OCI-LY7 (cell line): ENCODE measurements at regions not wholly inside any gene's neighbourhood (a gene's known extent, or its start where the extent isn't known, plus 50 kb on each side); places are given as distances from the start of the nearest gene placed in this dataset.

Source experiments
- BruUV-seq: library from RNA; stranded (reverse); fragments of 400-500 nt; replicated peaks from 2 replicates; lab custom pipeline; 2021; lab: Mats Ljungman, UMichigan
- CTCF ChIA-PET: fragments of 300-600 bp; sonication (Branson Sonifier 250); formaldehyde crosslinking; loops from one replicate; lab custom pipeline; 2022; ENCODE audit warnings: antibody characterized with exemption; ENCODE audit not compliant: unreplicated experiment; lab: Charles Lee
- POLR2A ChIA-PET: fragments of 300-600 bp; sonication (Branson Sonifier 250); formaldehyde crosslinking; loops from one replicate; lab custom pipeline; 2022; ENCODE audit warnings: antibody characterized with exemption; lab: Charles Lee
- DNase-seq: peaks from one replicate; pipeline ENCODE4 v3.0.0-alpha.2; 2015; ENCODE audit warnings: low spot score
- H2AFZ ChIP-seq: fragments of 200-600 bp; sonication (generic), shearing (Covaris generic); 2 replicates; pipeline ENCODE4 v1.6.1; 2014; ENCODE audit warnings: mild to moderate bottlenecking, antibody characterized with exemption, low read length, moderate library complexity
- H3K27ac ChIP-seq: fragments of 200-600 bp; sonication (generic); 2 replicates; pipeline ENCODE4 v1.5.1; 2014; ENCODE audit warnings: mixed run types, low read depth, mild to moderate bottlenecking, moderate library complexity, low read length, inconsistent platforms; ENCODE audit not compliant: poor library complexity, severe bottlenecking
- H3K36me3 ChIP-seq: fragments of 200-600 bp; sonication (generic); 2 replicates; pipeline ENCODE4 v1.6.1; 2014; ENCODE audit warnings: mild to moderate bottlenecking, antibody characterized with exemption, low read length, moderate library complexity, mixed read lengths; ENCODE audit not compliant: insufficient read depth
- H3K4me1 ChIP-seq: fragments of 200-600 bp; sonication (generic); 2 replicates; pipeline ENCODE4 v1.5.1; 2014; ENCODE audit warnings: mild to moderate bottlenecking, low read length; ENCODE audit not compliant: insufficient read depth, poor library complexity, severe bottlenecking
- H3K4me2 ChIP-seq: fragments of 200-600 bp; sonication (generic); 2 replicates; pipeline ENCODE4 v1.6.1; 2014; ENCODE audit warnings: mild to moderate bottlenecking, low read length
- H3K4me3 ChIP-seq: fragments of 200-600 bp; sonication (generic); 2 replicates; pipeline ENCODE4 v1.5.1; 2014; ENCODE audit warnings: mild to moderate bottlenecking, low read depth, low read length; ENCODE audit not compliant: poor library complexity, severe bottlenecking
- H3K79me2 ChIP-seq: fragments of 200-600 bp; sonication (generic); 2 replicates; pipeline ENCODE4 v1.6.1; 2016; ENCODE audit warnings: low read depth, mild to moderate bottlenecking, low read length, moderate library complexity, mixed read lengths; ENCODE audit not compliant: insufficient read depth
- H3K9me2 ChIP-seq: fragments of 200-600 bp; sonication (generic); 2 replicates; pipeline ENCODE4 v1.6.1; 2016; ENCODE audit warnings: mild to moderate bottlenecking, low read length, mixed read lengths; ENCODE audit not compliant: insufficient read depth
- H3K9me3 ChIP-seq: fragments of 200-600 bp; sonication (generic); 2 replicates; pipeline ENCODE4 v1.6.1; 2014; ENCODE audit warnings: mild to moderate bottlenecking, mixed run types, low read length, mixed read lengths
- H4K20me1 ChIP-seq: fragments of 200-600 bp; sonication (generic); 2 replicates; pipeline ENCODE4 v1.6.1; 2014; ENCODE audit warnings: mild to moderate bottlenecking, antibody characterized with exemption, low read length, moderate library complexity, mixed read lengths; ENCODE audit not compliant: insufficient read depth
- EZH2phosphoT487 ChIP-seq: fragments of 200-600 bp; sonication (generic); IDR thresholded peaks from 2 replicates; pipeline ENCODE4 v1.6.1; 2018; ENCODE audit warnings: low read depth, borderline replicate concordance, mild to moderate bottlenecking, mixed run types, antibody characterized with exemption, low read length, moderate library complexity, mixed read lengths
- intact Hi-C: fragments of 100-400 bp; cut with micrococcal nuclease; formaldehyde crosslinking; loops from one replicate; pipeline ENCODE4 v1.10.0; 2022; ENCODE audit not compliant: unreplicated experiment
- TF ChIP-seq, protein P1 (sequence below): fragments of 200-600 bp; sonication (generic); conservative IDR thresholded peaks from 2 replicates; pipeline ENCODE4 v1.5.1; 2014; ENCODE audit warnings: mild to moderate bottlenecking, antibody characterized with exemption, low read length, moderate library complexity, mixed read lengths

DNA sequence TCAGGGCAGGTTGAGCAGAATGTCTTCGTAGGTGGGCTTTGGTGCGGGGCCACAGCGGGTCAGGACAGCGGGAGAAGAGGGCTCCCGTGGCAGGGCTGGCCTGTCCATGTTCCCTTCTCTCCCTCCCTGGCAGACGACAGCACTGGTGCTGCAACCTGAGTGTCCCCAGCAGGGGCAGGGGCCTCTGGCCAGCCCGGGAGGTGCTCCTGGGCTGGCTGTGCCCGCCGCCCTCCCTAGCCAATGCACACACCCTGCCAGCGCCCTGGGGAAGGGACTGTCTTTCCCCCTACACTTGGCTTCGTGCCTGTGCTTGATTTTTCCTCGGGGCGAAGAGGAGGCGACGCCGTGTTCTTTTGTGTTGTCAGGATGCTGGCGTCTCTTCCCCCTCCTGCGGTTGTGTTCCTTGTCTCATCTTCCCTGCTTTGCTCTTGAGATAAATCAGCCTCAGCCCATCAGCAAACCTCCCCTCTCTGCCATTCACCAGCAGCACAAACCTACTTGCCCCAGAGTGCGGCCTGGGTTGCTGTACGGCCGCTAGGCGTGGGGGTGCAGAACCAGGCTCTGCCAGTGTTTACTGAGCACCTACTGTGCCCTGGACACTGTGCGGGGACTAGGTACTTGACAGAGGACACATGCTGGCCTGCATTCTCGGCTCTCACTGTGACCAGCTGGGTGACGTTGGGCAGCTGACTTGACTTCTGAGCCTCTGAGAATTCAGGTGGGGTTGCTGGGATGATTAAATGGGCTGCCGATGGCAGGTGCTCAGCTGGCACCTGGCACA lies 237.3 kb upstream of the CIBAR2 start:
- H3K27ac ChIP-seq = no peak overlapping the region
- CTCF ChIA-PET = no interaction called here
- H2AFZ ChIP-seq = no peak overlapping the region
- no TSS peak for BruUV-seq
- H3K4me1 ChIP-seq = no peaks in the 10 kb centered on the region
- no peaks in the 10 kb centered on the region for H3K9me2 ChIP-seq
- intact Hi-C loops = no loop called here
- no peaks in the 10 kb centered on the region for H4K20me1 ChIP-seq
- no peaks in the 10 kb centered on the region for H3K9me3 ChIP-seq
- POLR2A ChIA-PET = no interaction called here
- H3K4me3 ChIP-seq = no peak overlapping the region
- no peak for DNase-seq
- H3K36me3 ChIP-seq = no peaks in the 10 kb centered on the region
- TF ChIP-seq, protein P1, sequence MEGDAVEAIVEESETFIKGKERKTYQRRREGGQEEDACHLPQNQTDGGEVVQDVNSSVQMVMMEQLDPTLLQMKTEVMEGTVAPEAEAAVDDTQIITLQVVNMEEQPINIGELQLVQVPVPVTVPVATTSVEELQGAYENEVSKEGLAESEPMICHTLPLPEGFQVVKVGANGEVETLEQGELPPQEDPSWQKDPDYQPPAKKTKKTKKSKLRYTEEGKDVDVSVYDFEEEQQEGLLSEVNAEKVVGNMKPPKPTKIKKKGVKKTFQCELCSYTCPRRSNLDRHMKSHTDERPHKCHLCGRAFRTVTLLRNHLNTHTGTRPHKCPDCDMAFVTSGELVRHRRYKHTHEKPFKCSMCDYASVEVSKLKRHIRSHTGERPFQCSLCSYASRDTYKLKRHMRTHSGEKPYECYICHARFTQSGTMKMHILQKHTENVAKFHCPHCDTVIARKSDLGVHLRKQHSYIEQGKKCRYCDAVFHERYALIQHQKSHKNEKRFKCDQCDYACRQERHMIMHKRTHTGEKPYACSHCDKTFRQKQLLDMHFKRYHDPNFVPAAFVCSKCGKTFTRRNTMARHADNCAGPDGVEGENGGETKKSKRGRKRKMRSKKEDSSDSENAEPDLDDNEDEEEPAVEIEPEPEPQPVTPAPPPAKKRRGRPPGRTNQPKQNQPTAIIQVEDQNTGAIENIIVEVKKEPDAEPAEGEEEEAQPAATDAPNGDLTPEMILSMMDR = no peak
- no peak for TF ChIP-seq EZH2phosphoT487
- no peaks in the 10 kb centered on the region for H3K79me2 ChIP-seq
- H3K4me2 ChIP-seq = no peak overlapping the region

DNA sequence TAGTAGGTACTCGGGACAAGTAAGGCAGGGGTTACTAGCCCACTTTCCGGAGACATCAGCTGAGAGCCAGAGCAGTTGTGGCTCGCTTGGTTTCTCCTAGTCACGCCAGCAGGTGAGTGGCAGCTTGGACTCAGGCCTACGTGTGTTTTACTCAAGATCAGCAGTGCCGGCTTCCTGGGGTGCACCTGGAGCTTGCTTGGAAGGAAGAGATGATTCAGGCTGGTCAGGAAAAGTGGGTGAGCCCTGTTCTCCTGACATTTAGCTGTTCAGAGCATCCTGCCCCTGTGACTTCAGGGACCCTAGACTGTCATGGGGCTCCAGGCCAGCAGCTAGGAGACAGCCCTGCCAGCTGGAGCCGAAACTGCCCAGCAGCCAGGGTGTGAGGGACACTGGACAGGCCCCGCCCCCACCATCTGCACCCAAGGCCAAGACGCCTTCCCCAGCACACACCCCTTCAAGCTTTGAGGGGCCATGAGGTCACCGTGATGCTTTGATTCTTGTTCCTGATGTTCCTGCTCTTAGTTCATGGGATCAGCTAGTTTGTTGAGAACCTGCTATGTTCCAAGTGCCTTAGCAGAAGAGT lies 238.0 kb upstream of the CIBAR2 start:
- H3K4me1 ChIP-seq = no peaks in the 10 kb centered on the region
- no peaks in the 10 kb centered on the region for H3K79me2 ChIP-seq
- no peak overlapping the region for H2AFZ ChIP-seq
- H3K4me2 ChIP-seq = no peak overlapping the region
- no peaks in the 10 kb centered on the region for H4K20me1 ChIP-seq
- TF ChIP-seq, protein P1 = no peak
- TF ChIP-seq EZH2phosphoT487 = no peak
- H3K27ac ChIP-seq = no peak overlapping the region
- POLR2A ChIA-PET = no interaction called here
- H3K4me3 ChIP-seq = no peak overlapping the region
- CTCF ChIA-PET = no interaction called here
- BruUV-seq = no TSS peak
- intact Hi-C loops = no loop called here
- H3K9me3 ChIP-seq = no peaks in the 10 kb centered on the region
- H3K9me2 ChIP-seq = no peaks in the 10 kb centered on the region
- no peak for DNase-seq
- no peaks in the 10 kb centered on the region for H3K36me3 ChIP-seq

DNA sequence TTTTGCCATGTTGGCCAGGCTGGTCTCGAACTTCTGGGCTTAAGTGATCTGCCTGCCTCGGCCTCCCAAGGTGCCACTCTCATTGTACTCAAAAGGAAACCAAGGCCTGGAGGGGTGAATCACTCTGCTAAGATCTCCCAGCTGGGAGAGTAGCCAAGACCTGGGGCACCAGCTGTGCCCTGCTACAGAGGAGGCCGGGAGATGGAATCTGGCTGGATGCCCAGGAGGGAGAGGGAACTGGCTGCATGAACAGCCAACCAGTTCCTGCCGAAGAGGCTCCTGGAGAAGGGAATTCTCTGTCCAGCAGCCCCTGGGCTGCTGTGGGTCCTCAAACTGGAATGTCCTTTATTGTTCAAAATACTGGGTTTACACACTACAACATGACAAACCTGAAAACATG lies 238.7 kb upstream of the CIBAR2 start:
- Histone ChIP-seq H3K79me2 (no peaks in the 10 kb centered on the region), H4K20me1 (no peaks in the 10 kb centered on the region), H3K4me2 (no peak overlapping the region), H3K27ac (no peak overlapping the region), H2AFZ (no peak overlapping the region), H3K36me3 (no peaks in the 10 kb centered on the region), H3K9me3 (no peaks in the 10 kb centered on the region), H3K4me1 (no peaks in the 10 kb centered on the region), H3K9me2 (no peaks in the 10 kb centered on the region), H3K4me3 (no peak overlapping the region)
- POLR2A ChIA-PET = no interaction called here
- DNase-seq = no peak
- BruUV-seq = no TSS peak
- CTCF ChIA-PET = no interaction called here
- intact Hi-C loops = no loop called here
- TF ChIP-seq, protein P1 = no peak
- no peak for TF ChIP-seq EZH2phosphoT487
